ENCODE measurements at regions not wholly inside any gene's neighbourhood (a gene's known extent, or its start where the extent isn't known, plus 50 kb on each side); places are given as distances from the start of the nearest gene placed in this dataset.
"Not testable (repeated sequence)": the region's sequence is repeated elsewhere in the genome, so short reads cannot be mapped to it uniquely, and the experiment has no call there.

DNA sequence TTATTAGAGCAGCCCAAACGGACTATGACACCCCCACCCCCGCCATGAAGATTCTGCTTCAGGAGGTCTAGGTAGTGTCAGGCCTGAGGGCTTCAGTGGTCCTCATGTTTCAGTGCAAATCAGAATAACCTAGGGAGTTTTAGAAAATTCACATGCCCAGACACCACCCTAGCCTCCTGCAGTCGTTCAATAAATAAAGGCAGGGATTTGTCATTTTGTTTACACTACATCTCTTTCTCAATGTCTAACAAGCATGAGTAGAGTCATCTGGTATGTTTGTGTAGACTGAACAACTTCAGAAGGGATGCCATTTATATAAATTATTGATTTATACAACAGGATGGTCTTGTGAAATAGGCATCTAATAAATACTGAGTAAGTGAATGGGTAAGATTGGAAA lies 112.1 kb upstream of the SERPINE2 start:
- Histone ChIP-seq H2AFZ (ENCODE audit: control insufficient read depth, low read depth, low read length) (no peak overlapping the region), H3K79me2 (ENCODE audit: control insufficient read depth, insufficient read depth, low read length) (no peaks in the 10 kb centered on the region), H3K4me2 (ENCODE audit: control insufficient read depth, insufficient read depth) (no peak overlapping the region), H4K20me1 (ENCODE audit: control insufficient read depth, insufficient read depth) (no peaks in the 10 kb centered on the region), H3K27ac (ENCODE audit: control insufficient read depth, insufficient read depth) (no peak overlapping the region), H3K4me1 (ENCODE audit: control insufficient read depth, insufficient read depth, low read length) (no peaks in the 10 kb centered on the region), H3K36me3 (ENCODE audit: control insufficient read depth in 2 of 2, insufficient read depth in 2 of 2, low read length in 1 of 2) (no peaks in the 10 kb centered on the region), H3K9me3 (replicated peaks; ENCODE audit: control insufficient read depth, insufficient read depth, low read length) (no peaks in the 10 kb centered on the region), H3K9ac (ENCODE audit: control insufficient read depth, insufficient read depth, low read length) (no peak overlapping the region), H3K4me3 (no peak overlapping the region), H3K27me3 (replicated peaks in 1 of 2; ENCODE audit: control insufficient read depth in 2 of 2, insufficient read depth in 2 of 2, low read length in 1 of 2) (no peaks in the 10 kb centered on the region)
- intact Hi-C loops (cut with micrococcal nuclease; ENCODE audit: unreplicated experiment) (no loop called here), in situ Hi-C loops (cut with MboI) (no loop called here)
- BruUV-seq (replicated peaks) = no TSS peak
- no peak for FAIRE-seq
- POLR2A ChIA-PET = no interaction called here
- RAD21 ChIA-PET (ENCODE audit: unreplicated experiment) = no interaction called here
- WGBS (ENCODE audit: insufficient coverage, insufficient replicate concordance, low lambda C conversion rate, missing lambda C conversion rate) = 2% methylated on average over 3 of the region's 3 CpGs
- DNase-seq (ENCODE audit: low read depth, low spot score) = no peak
- SMC1A ChIA-PET (ENCODE audit: uncharacterized antibody, unreplicated experiment) = no interaction called here
- no peak for ATAC-seq
- CTCF ChIA-PET = no interaction called here
- TF ChIP-seq, protein P1, sequence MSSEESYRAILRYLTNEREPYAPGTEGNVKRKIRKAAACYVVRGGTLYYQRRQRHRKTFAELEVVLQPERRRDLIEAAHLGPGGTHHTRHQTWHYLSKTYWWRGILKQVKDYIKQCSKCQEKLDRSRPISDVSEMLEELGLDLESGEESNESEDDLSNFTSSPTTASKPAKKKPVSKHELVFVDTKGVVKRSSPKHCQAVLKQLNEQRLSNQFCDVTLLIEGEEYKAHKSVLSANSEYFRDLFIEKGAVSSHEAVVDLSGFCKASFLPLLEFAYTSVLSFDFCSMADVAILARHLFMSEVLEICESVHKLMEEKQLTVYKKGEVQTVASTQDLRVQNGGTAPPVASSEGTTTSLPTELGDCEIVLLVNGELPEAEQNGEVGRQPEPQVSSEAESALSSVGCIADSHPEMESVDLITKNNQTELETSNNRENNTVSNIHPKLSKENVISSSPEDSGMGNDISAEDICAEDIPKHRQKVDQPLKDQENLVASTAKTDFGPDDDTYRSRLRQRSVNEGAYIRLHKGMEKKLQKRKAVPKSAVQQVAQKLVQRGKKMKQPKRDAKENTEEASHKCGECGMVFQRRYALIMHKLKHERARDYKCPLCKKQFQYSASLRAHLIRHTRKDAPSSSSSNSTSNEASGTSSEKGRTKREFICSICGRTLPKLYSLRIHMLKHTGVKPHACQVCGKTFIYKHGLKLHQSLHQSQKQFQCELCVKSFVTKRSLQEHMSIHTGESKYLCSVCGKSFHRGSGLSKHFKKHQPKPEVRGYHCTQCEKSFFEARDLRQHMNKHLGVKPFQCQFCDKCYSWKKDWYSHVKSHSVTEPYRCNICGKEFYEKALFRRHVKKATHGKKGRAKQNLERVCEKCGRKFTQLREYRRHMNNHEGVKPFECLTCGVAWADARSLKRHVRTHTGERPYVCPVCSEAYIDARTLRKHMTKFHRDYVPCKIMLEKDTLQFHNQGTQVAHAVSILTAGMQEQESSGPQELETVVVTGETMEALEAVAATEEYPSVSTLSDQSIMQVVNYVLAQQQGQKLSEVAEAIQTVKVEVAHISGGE (CRISPR knock-in tag; IDR thresholded peaks at IDR 0.05) = no peak

DNA sequence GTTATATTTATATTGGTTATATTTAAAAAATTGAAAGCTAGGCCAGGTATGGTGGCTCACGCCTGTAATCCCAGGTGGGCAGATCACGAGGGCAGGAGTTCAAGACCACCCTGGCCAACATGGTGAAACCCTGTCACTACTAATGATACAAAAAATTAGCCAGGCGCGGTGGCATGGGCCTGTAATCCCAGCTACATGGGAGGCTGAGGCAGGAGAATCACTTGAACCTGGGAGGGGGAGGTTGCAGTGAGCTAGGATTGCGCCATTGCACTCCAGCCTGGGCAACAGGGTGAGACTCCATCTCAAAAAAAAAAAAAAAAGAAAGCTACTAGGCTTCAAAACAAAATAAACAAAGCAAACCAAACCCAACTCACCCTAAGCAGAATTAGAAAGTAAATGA lies 109.0 kb upstream of the SERPINE2 start:
- ChIA-PET CTCF (interaction anchor here (1.8 kb wide), 1 partner anchor 154 kb away, joined by 4 read pairs; no protein-coding TSS in a partner anchor), POLR2A (interaction anchor here (0.6 kb wide), 1 partner anchor 21 kb away, joined by 8 read pairs; no protein-coding TSS in a partner anchor)
- H3K9ac ChIP-seq (ENCODE audit: control insufficient read depth, insufficient read depth, low read length); intact Hi-C loops (cut with micrococcal nuclease; ENCODE audit: unreplicated experiment); RAD21 ChIA-PET (ENCODE audit: unreplicated experiment); DNase-seq (ENCODE audit: low read depth, low spot score); H2AFZ ChIP-seq (ENCODE audit: control insufficient read depth, low read depth, low read length); H3K36me3 ChIP-seq (ENCODE audit: control insufficient read depth in 2 of 2, insufficient read depth in 2 of 2, low read length in 1 of 2); H3K79me2 ChIP-seq (ENCODE audit: control insufficient read depth, insufficient read depth, low read length); H3K9me3 ChIP-seq (replicated peaks; ENCODE audit: control insufficient read depth, insufficient read depth, low read length); H3K27me3 ChIP-seq (replicated peaks in 1 of 2; ENCODE audit: control insufficient read depth in 2 of 2, insufficient read depth in 2 of 2, low read length in 1 of 2); H3K4me3 ChIP-seq; SMC1A ChIA-PET (ENCODE audit: uncharacterized antibody, unreplicated experiment); H4K20me1 ChIP-seq (ENCODE audit: control insufficient read depth, insufficient read depth); in situ Hi-C loops (cut with MboI); H3K4me2 ChIP-seq (ENCODE audit: control insufficient read depth, insufficient read depth); H3K27ac ChIP-seq (ENCODE audit: control insufficient read depth, insufficient read depth); BruUV-seq (replicated peaks); ATAC-seq; H3K4me1 ChIP-seq (ENCODE audit: control insufficient read depth, insufficient read depth, low read length); FAIRE-seq: not testable (repeated sequence)
- WGBS (ENCODE audit: insufficient coverage, insufficient replicate concordance, low lambda C conversion rate, missing lambda C conversion rate) = 42% methylated on average over 4 of the region's 5 CpGs

Data from GM12878 (cell line).